ENCODE measurements at regions not wholly inside any gene's neighbourhood (a gene's known extent, or its start where the extent isn't known, plus 50 kb on each side); places are given as distances from the start of the nearest gene placed in this dataset.
"Not testable (repeated sequence)": the region's sequence is repeated elsewhere in the genome, so short reads cannot be mapped to it uniquely, and the experiment has no call there.

DNA sequence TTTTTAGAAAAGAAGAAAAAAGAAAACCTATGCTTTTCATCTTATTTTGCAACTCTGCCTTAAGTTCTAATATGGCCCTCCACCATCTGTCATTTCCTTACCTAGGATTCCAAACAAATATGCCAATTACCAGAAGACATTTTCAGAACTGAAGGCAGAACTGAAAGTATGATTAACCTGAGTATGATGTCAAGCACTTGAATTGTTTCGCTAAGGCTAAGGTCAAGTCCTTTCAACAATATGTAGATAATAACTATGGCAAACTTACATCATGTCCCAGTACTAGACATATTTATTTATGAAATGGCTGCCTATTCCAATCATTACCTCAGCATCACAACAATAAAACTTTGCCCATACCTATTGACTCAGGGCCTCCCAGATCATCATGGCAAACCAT lies 91.0 kb downstream of the OR13H1 start:
- intact Hi-C loops (cut with DNase I), result loop anchor here in 2 of 3 donors (10.0 kb wide), 1 partner anchor 660 kb away; no protein-coding TSS in a partner anchor
- Histone ChIP-seq H3K4me3 (no peak overlapping the region), H3K36me3 (no peaks in the 10 kb centered on the region), H3K4me1 (no peaks in the 10 kb centered on the region), H3K27me3 (peaks cover 0 to 24% (median 10%) of the 10 kb centered on the region in 4 donors), H3K27ac (no peak overlapping the region), H3K9me3 (no peaks in the 10 kb centered on the region)
- no peak for ATAC-seq
- TF ChIP-seq, protein P1, sequence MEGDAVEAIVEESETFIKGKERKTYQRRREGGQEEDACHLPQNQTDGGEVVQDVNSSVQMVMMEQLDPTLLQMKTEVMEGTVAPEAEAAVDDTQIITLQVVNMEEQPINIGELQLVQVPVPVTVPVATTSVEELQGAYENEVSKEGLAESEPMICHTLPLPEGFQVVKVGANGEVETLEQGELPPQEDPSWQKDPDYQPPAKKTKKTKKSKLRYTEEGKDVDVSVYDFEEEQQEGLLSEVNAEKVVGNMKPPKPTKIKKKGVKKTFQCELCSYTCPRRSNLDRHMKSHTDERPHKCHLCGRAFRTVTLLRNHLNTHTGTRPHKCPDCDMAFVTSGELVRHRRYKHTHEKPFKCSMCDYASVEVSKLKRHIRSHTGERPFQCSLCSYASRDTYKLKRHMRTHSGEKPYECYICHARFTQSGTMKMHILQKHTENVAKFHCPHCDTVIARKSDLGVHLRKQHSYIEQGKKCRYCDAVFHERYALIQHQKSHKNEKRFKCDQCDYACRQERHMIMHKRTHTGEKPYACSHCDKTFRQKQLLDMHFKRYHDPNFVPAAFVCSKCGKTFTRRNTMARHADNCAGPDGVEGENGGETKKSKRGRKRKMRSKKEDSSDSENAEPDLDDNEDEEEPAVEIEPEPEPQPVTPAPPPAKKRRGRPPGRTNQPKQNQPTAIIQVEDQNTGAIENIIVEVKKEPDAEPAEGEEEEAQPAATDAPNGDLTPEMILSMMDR (IDR thresholded peaks at IDR 0.05), result no peak
- WGBS, 2 donors, result 26 to 31% methylated on average over 1 of the region's 1 CpG
- FAIRE-seq, result no peak
- no peak for DNase-seq

DNA sequence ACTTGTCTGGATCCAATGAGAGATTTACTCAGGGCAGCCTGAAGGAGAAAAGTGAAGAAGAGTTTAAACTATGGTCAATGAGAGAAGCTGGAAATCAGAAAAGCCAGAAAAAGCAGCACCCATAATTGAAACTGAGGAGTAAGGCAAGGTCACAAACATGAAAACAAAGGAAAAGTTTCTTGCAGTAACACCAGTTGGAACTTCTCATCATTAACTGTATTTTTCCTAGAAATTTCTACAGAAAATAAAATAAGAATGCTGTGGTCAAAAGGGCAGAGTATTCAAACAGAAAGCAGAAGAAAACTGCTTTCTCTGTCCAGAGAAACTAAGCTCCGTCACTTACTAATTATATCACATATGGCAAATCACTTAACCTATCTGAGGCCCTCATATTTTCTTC lies 102.2 kb downstream of the OR13H1 start:
- no peak for FAIRE-seq
- DNase-seq, result no peak
- Histone ChIP-seq H3K27ac (no peak overlapping the region), H3K36me3 (no peaks in the 10 kb centered on the region), H3K27me3 (peaks cover 0 to 15% (median 1%) of the 10 kb centered on the region in 4 donors), H3K9me3 (no peaks in the 10 kb centered on the region), H3K4me3 (no peak overlapping the region), H3K4me1 (no peaks in the 10 kb centered on the region)
- intact Hi-C loops (cut with DNase I), result no loop called here
- no peak for ATAC-seq
- WGBS, 2 donors, result 73 to 75% methylated on average over 1 of the region's 1 CpG
- TF ChIP-seq, protein P1 (IDR thresholded peaks at IDR 0.05), result no peak

DNA sequence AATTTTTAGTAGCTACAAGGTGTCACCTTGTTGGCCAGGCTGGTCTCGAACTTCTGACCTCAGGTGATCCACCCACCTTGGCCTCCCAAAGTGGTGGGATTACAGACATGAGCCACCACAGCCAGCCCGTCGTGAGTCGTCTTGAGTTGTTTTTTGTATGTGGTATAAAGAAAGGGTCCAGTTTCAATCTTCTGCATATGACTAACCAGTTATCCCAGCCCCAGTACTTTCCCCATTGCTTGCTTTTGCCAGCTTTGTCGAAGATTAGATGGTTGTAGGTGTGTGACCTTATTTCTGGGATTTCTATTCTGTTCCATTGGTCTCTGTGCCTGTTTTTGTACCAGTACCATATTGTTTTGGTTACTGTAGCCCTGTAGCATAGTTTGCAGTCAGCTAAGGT lies 105.9 kb downstream of the OR13H1 start:
- H3K4me1 ChIP-seq, result no peaks in the 10 kb centered on the region
- H3K4me3 ChIP-seq, result no peak overlapping the region
- WGBS, 2 donors, result 51 to 55% methylated on average over 5 of the region's 5 CpGs
- TF ChIP-seq, protein P1 (IDR thresholded peaks at IDR 0.05), result no peak
- DNase-seq (no peak), FAIRE-seq (no peak), ATAC-seq (no peak)
- H3K9me3 ChIP-seq, result no peaks in the 10 kb centered on the region
- peaks cover 0 to 18% (median 1%) of the 10 kb centered on the region in 4 donors for H3K27me3 ChIP-seq
- intact Hi-C loops (cut with DNase I), result no loop called here
- H3K27ac ChIP-seq, result no peak overlapping the region
- H3K36me3 ChIP-seq, result no peaks in the 10 kb centered on the region

DNA sequence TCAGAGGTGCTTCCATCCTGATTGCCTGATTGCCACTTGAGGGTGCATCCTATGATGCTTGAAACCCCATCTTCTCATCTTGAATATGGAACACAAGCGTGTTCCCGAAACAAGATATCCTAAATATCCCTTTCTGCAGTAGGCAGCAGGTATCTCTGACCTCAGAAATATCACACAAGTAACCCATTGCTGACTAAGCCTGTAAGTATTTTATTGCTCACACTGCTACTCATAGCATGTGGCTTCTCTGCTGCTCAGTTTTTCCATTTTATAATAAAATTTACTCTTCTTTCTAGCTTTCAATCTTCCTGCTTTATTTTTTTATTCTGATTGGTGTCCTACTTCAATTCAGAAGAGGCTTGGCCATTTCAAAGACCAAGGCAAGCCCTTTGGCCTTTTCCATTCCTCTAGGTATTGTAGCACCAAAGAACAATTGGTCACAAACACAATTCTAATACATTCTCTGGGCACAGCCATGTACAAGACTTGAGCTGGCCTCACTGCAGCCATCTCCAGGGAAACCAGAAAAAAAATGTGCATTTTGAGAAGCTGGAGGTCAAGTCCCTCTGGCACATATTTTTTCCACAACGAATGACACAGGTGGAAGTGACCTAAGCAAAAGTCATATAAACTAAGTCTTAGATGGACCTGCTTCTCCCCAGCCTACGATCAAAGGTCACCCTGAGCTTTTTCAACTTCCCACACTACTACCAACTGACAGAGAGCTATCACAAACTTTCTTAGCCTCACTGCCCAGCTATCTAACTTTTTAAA lies 107.0 kb downstream of the OR13H1 start:
- WGBS, 2 donors, result 51 to 58% methylated on average over 4 of the region's 4 CpGs
- no peaks in the 10 kb centered on the region for H3K4me1 ChIP-seq
- intact Hi-C loops (cut with DNase I), result no loop called here
- ATAC-seq, result no peak
- H3K27me3 ChIP-seq, result peaks cover 0 to 24% (median 1%) of the 10 kb centered on the region in 4 donors
- H3K36me3 ChIP-seq, result no peaks in the 10 kb centered on the region
- FAIRE-seq, result no peak
- no peak overlapping the region for H3K27ac ChIP-seq
- TF ChIP-seq, protein P1 (IDR thresholded peaks at IDR 0.05), result no peak
- no peak for DNase-seq
- H3K4me3 ChIP-seq, result no peak overlapping the region
- H3K9me3 ChIP-seq, result no peaks in the 10 kb centered on the region

DNA sequence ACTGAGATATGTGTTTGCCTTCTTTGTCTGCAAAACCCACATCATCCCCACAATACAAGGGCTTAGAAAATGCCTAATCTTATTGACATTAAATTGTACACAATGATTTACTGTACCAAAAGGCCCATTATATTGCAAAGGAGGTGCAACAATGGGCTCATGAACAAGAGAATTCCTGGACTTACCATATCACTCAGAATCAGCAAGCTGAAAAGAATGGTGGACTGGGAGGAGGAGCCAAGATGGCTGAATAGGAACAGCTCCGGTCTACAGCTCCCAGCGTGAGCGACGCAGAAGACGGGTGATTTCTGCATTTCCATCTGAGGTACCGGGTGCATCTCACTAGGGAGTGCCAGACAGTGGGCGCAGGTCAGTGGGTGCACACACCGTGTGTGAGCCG lies 119.9 kb downstream of the OR13H1 start:
- FAIRE-seq; H3K9me3 ChIP-seq; H3K4me1 ChIP-seq; intact Hi-C loops (cut with DNase I); H3K27ac ChIP-seq; DNase-seq; H3K36me3 ChIP-seq; ATAC-seq; H3K4me3 ChIP-seq: not testable (repeated sequence)
- peaks cover 0 to 16% (median 3%) of the 10 kb centered on the region in 4 donors for H3K27me3 ChIP-seq
- WGBS, 2 donors, result 82 to 86% methylated on average over 9 of the region's 9 CpGs
